GM12865 (cell line): ENCODE measurements at regions not wholly inside any gene's neighbourhood (a gene's known extent, or its start where the extent isn't known, plus 50 kb on each side); places are given as distances from the start of the nearest gene placed in this dataset.
"Not testable (repeated sequence)": the region's sequence is repeated elsewhere in the genome, so short reads cannot be mapped to it uniquely, and the experiment has no call there.

Experiments
- DNase-seq: peaks from one replicate; pipeline ENCODE4 v3.0.0; 2010; ENCODE audit warnings: low read depth
- H3K4me3 ChIP-seq: 2 replicates; pipeline ENCODE4 v1.5.1; 2011; ENCODE audit warnings: mild to moderate bottlenecking, low read depth, low read length, control low read depth
- CTCF ChIP-seq: IDR thresholded peaks from 2 replicates; pipeline ENCODE4 v1.5.1; 2011; ENCODE audit warnings: low read length, control low read depth, low read depth, inconsistent platforms; ENCODE audit not compliant: insufficient read depth; ENCODE audit errors: missing control alignments

DNA sequence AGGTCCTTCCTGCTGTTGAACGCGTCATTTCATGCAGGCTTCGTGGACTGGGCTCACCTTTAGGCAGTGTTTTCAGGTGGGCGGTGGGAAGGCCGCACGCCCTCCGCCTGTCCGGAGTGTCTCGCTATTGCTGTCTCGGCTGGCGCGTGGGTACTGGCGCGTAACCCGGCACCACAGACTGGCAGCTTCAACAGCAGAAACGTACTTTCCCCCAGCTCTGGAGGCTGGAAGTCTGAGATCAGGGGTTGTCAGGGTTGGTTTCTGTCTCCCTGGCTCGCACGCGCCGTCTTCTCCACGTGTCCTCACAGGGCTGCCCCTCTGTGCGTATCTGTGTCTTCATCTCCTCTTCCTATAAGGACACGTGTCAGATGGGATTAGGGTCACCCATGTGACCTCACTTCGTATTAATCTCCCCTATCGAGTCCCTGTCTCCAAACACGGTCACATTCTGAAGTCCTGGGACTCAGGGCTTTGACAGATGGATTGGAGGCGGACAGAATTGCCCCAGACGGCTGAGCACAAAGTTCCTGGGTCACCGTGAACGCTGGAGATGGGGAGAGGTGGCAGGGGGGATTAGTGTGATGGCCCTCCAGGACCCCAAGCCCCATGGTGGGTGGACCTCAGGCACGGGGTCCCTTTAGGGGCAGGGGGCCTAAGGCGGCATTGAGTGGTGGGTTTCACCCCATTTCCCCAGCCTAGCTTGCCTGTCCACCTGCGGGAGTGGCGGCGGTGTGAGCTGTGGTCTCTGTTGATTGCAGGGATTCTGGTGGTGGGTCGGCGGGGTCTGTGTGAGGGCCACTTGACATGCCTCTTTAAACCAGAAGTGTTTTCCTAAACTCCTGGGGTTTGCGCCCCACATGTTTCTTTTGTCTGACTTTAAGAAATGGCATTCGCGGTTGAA, 83.4 kb upstream of the LRPAP1 start:
- TF ChIP-seq CTCF: no peak
- no peak overlapping the region for H3K4me3 ChIP-seq
- DNase-seq: no peak

DNA sequence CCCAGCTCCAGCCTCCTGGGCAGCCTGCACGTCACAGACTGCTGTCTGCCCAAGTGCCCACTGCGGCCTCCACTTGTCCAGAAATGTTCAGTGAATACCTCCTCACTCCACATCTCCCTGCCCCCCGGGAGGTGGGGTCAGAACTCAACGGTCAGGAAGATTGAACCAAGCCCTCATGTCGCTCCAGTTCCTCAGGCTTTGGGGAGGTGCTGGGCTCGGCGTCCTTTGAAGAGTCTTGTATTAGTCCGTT, 82.4 kb upstream of the LRPAP1 start:
- no peak overlapping the region for H3K4me3 ChIP-seq
- TF ChIP-seq CTCF: no peak

GRCh38 chr4:3613967-3614730, 81.9 kb upstream of the LRPAP1 start:
- no peak for TF ChIP-seq CTCF
- no peak for DNase-seq

More for the DNA sequence above, 82.4 kb upstream of the LRPAP1 start:
- DNase-seq: no peak

GRCh38 chr4:3612934-3613333, 80.7 kb upstream of the LRPAP1 start:
- no peak overlapping the region for H3K4me3 ChIP-seq
- TF ChIP-seq CTCF: no peak
- no peak for DNase-seq

More at GRCh38 chr4:3613967-3614730, 81.9 kb upstream of the LRPAP1 start:
- H3K4me3 ChIP-seq: no peak overlapping the region

- TF ChIP-seq CTCF: no peak
- H3K4me3 ChIP-seq: no peak overlapping the region
- DNase-seq: no peak
Observed at GRCh38 chr4:3612281-3612680, 80.1 kb upstream of the LRPAP1 start.

DNA sequence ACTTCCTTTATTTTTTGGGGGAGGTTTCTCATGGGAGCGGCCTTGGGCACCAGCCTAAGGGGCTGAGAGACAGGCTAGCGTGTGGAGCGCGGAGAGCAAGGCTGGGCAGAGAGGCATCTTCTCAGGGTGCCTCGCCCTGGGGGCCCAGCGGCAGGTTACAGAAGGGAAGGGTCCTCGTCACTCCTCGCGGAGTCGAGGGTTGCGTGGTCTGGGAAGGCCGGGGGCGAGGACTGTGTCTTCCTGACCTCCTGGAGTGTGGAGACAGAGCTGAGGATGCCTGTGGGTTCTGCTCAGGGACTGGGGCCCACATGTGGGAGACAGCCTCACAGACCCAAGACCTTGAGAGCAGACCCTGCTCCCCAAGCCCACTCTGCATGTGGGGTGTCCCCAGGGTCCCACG, 79.6 kb upstream of the LRPAP1 start:
- DNase-seq: no peak
- H3K4me3 ChIP-seq: no peak overlapping the region
- no peak for TF ChIP-seq CTCF

DNA sequence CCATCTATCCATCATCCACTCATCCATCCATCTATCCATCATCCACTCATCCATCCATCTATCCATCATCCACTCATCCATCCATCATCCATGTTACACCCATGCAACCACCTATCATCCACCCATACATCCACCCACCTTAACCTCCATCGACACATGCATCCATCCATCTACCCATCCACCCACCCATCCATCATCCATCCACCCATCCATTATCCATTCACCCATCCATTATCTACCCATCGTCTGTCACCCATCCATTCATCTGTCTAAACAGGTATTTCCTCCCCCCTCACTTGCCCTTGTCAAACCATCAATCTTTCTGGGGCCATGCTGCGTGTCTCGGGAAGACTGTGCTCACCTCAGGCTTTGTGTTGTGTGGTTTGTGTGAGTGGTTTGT, 78.6 kb upstream of the LRPAP1 start:
- not testable (repeated sequence) for H3K4me3 ChIP-seq, DNase-seq

- not testable (repeated sequence) for H3K4me3 ChIP-seq, DNase-seq
Observed at GRCh38 chr4:3609905-3610304, 77.7 kb upstream of the LRPAP1 start.
